ENCODE measurements at regions not wholly inside any gene's neighbourhood (a gene's known extent, or its start where the extent isn't known, plus 50 kb on each side); places are given as distances from the start of the nearest gene placed in this dataset.

DNA sequence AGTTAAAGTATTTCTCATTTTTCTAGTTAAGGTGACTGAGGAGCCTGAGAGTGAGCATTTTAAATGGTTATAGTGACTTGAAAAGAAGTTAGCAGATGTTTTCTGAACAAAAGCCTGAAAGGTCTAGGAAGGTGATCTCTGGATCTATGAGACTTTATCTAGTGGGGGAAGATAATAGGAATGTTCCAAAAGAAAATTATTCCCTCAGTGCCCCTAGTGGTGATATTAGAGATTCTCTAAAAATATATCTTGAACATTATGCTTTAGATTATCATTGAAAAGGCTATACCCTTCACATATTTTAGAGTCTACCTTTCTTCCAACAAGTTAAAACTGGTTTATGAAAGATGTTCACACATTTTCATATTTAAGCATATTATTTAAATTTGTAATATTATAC, 69.0 kb upstream of the SPANXN1 start:
- Histone ChIP-seq H3K27ac (ENCODE audit: low read depth, low read length) (no peak overlapping the region), H3K36me3 (ENCODE audit: insufficient read depth, low read length) (no peaks in the 10 kb centered on the region), H3K9ac (ENCODE audit: low read depth, low read length) (no peak overlapping the region), H3K4me1 (ENCODE audit: insufficient read depth, low read length) (no peaks in the 10 kb centered on the region), H3K9me3 (ENCODE audit: insufficient read depth, low read depth, low read length) (peaks cover 72% of the 10 kb centered on the region), H3K4me3 (ENCODE audit: low read length) (no peak overlapping the region), H3K27me3 (ENCODE audit: insufficient read depth, low read length) (no peaks in the 10 kb centered on the region)

- Histone ChIP-seq H3K9ac (ENCODE audit: low read depth, low read length) (no peak overlapping the region), H3K36me3 (ENCODE audit: insufficient read depth, low read length) (no peaks in the 10 kb centered on the region), H3K27me3 (ENCODE audit: insufficient read depth, low read length) (no peaks in the 10 kb centered on the region), H3K4me1 (ENCODE audit: insufficient read depth, low read length) (no peaks in the 10 kb centered on the region), H3K27ac (ENCODE audit: low read depth, low read length) (no peak overlapping the region), H3K4me3 (ENCODE audit: low read length) (no peak overlapping the region), H3K9me3 (ENCODE audit: insufficient read depth, low read depth, low read length) (peaks cover 60% of the 10 kb centered on the region)
- 79% methylated on average over 3 of the region's 3 CpGs for WGBS
Observed at GRCh38 chrX:145190801-145191389, 56.4 kb upstream of the SPANXN1 start.
